WTC11 (cell line): ENCODE measurements at regions not wholly inside any gene's neighbourhood (a gene's known extent, or its start where the extent isn't known, plus 50 kb on each side); places are given as distances from the start of the nearest gene placed in this dataset.

ENCODE experiments used
- ATAC-seq: fragments of 200-7000 bp; cut with Tn5 transposase; 2 replicates; pipeline ENCODE4 v1.10.0; 2021; ENCODE audit warnings: mild to moderate bottlenecking, moderate library complexity
- CTCF ChIA-PET: fragments of 300-600 bp; sonication (Branson Sonifier 250); formaldehyde crosslinking; loops from one replicate; lab custom pipeline; 2021; ENCODE audit warnings: antibody characterized with exemption; lab: Charles Lee
- POLR2A ChIA-PET: fragments of 350-600 bp; sonication (Branson Sonifier 250); formaldehyde crosslinking; loops from one replicate; lab custom pipeline; 2021; ENCODE audit warnings: antibody characterized with exemption; lab: Charles Lee
- DNase-seq: peaks from one replicate; pipeline ENCODE4 v3.0.0; 2021; ENCODE audit warnings: low spot score
- H3K27ac Mint-ChIP-seq: 2 replicates; pipeline ENCODE4 v1.8.0; 2021; ENCODE audit warnings: mixed read lengths
- H3K27me3 Mint-ChIP-seq: 2 replicates; pipeline ENCODE4 v1.8.0; 2021; ENCODE audit warnings: low read depth, mild to moderate bottlenecking, moderate library complexity, mixed read lengths
- H3K36me3 Mint-ChIP-seq: 2 replicates; pipeline ENCODE4 v1.8.0; 2021; ENCODE audit warnings: mixed read lengths
- H3K4me1 Mint-ChIP-seq: 2 replicates; pipeline ENCODE4 v1.8.0; 2022; ENCODE audit warnings: mixed read lengths
- H3K4me3 Mint-ChIP-seq: 2 replicates; pipeline ENCODE4 v1.8.0; 2021; ENCODE audit warnings: mild to moderate bottlenecking, moderate library complexity, mixed read lengths
- H3K9me3 Mint-ChIP-seq: 2 replicates; pipeline ENCODE4 v1.8.0; 2021; ENCODE audit warnings: mixed read lengths
- ATF1 ChIP-seq: sonication (generic); formaldehyde crosslinking; IDR thresholded peaks from 2 replicates; pipeline ENCODE4 v1.8.1; 2023; ENCODE audit warnings: mild to moderate bottlenecking, moderate library complexity, missing genetic modification reagents
- ELF4 ChIP-seq: sonication (generic); formaldehyde crosslinking; IDR thresholded peaks from 2 replicates; pipeline ENCODE4 v1.8.1; 2022; ENCODE audit warnings: low read depth, mild to moderate bottlenecking, moderate library complexity, missing genetic modification reagents
- ETV6 ChIP-seq: sonication (generic); formaldehyde crosslinking; IDR thresholded peaks from 2 replicates; pipeline ENCODE4 v1.8.1; 2022; ENCODE audit warnings: mild to moderate bottlenecking, missing genetic modification reagents
- GRHL2 ChIP-seq: fragments of 250-450 bp; sonication (Bioruptor Pico); IDR thresholded peaks from 2 replicates; pipeline ENCODE4 v1.8.0; 2022; ENCODE audit warnings: mild to moderate bottlenecking, moderate library complexity; ENCODE audit not compliant: insufficient replicate concordance, severe bottlenecking
- JUN ChIP-seq: sonication (generic); formaldehyde crosslinking; IDR thresholded peaks from 2 replicates; pipeline ENCODE4 v1.8.0; 2023; ENCODE audit warnings: mild to moderate bottlenecking, missing genetic modification reagents
- MYBL2 ChIP-seq: sonication (generic); formaldehyde crosslinking; IDR thresholded peaks from 2 replicates; pipeline ENCODE4 v1.8.1; 2023; ENCODE audit warnings: mild to moderate bottlenecking, moderate library complexity, missing genetic modification reagents
- NFYB ChIP-seq: sonication (generic); formaldehyde crosslinking; conservative IDR thresholded peaks from 2 replicates; pipeline ENCODE4 v1.8.0; 2022; ENCODE audit warnings: low read depth, missing genetic modification reagents
- NR1H2 ChIP-seq: sonication (generic); formaldehyde crosslinking; IDR thresholded peaks from 2 replicates; pipeline ENCODE4 v1.9.0; 2021; ENCODE audit warnings: mild to moderate bottlenecking, moderate library complexity, missing genetic modification reagents
- NR2C2 ChIP-seq: sonication (generic); formaldehyde crosslinking; IDR thresholded peaks from 2 replicates; pipeline ENCODE4 v1.8.0; 2022; ENCODE audit warnings: mild to moderate bottlenecking, missing genetic modification reagents
- SMAD3 ChIP-seq: sonication (generic); formaldehyde crosslinking; IDR thresholded peaks from 2 replicates; pipeline ENCODE4 v1.8.0; 2022; ENCODE audit warnings: missing genetic modification reagents, mild to moderate bottlenecking, borderline replicate concordance
- SOX15 ChIP-seq: fragments of 250-450 bp; sonication (Bioruptor Pico); IDR thresholded peaks from 2 replicates; pipeline ENCODE4 v1.9.0; 2021; ENCODE audit warnings: mild to moderate bottlenecking
- SP1 ChIP-seq: sonication (generic); formaldehyde crosslinking; conservative IDR thresholded peaks from 2 replicates; pipeline ENCODE4 v1.8.1; 2022; ENCODE audit warnings: missing genetic modification reagents
- ZBTB21 ChIP-seq: sonication (generic); formaldehyde crosslinking; IDR thresholded peaks from 2 replicates; pipeline ENCODE4 v1.8.1; 2023; ENCODE audit warnings: mild to moderate bottlenecking, missing genetic modification reagents, borderline replicate concordance
- ZNF219 ChIP-seq: sonication (generic); formaldehyde crosslinking; IDR thresholded peaks from 2 replicates; pipeline ENCODE4 v1.8.0; 2023; ENCODE audit warnings: missing genetic modification reagents, mild to moderate bottlenecking, borderline replicate concordance
- ZNF232 ChIP-seq: sonication (generic); formaldehyde crosslinking; IDR thresholded peaks from 2 replicates; pipeline ENCODE4 v1.8.0; 2022; ENCODE audit warnings: mild to moderate bottlenecking, missing genetic modification reagents
- ZNF263 ChIP-seq: sonication (generic); formaldehyde crosslinking; IDR thresholded peaks from 2 replicates; pipeline ENCODE4 v1.8.1; 2022; ENCODE audit warnings: low read depth, mild to moderate bottlenecking, moderate library complexity, missing genetic modification reagents
- ZNF396 ChIP-seq: fragments of 250-450 bp; sonication (Bioruptor Pico); IDR thresholded peaks from 2 replicates; pipeline ENCODE4 v1.8.0; 2021; ENCODE audit warnings: mild to moderate bottlenecking, moderate library complexity, borderline replicate concordance
- ZNF425 ChIP-seq: fragments of 250-450 bp; sonication (Bioruptor Pico); conservative IDR thresholded peaks from 2 replicates; pipeline ENCODE4 v1.9.0; 2021; ENCODE audit warnings: mild to moderate bottlenecking
- TF ChIP-seq, protein P1 (sequence below): sonication (generic); formaldehyde crosslinking; IDR thresholded peaks from 2 replicates; pipeline ENCODE4 v1.8.1; 2022; ENCODE audit warnings: low read depth, mild to moderate bottlenecking, moderate library complexity, missing genetic modification reagents, borderline replicate concordance
- TF ChIP-seq, protein P2 (sequence below): sonication (generic); formaldehyde crosslinking; IDR thresholded peaks from 2 replicates; pipeline ENCODE4 v1.8.1; 2022; ENCODE audit warnings: missing genetic modification reagents, borderline replicate concordance
- TF ChIP-seq, protein P3 (sequence below): fragments of 200-600 bp; IDR thresholded peaks from 2 replicates; pipeline ENCODE4 v1.8.0; 2022; ENCODE audit warnings: antibody characterized with exemption
- TF ChIP-seq, protein P4 (sequence below): sonication (generic); formaldehyde crosslinking; IDR thresholded peaks from 2 replicates; pipeline ENCODE4 v1.8.1; 2022; ENCODE audit warnings: mild to moderate bottlenecking, moderate library complexity, missing genetic modification reagents

GRCh38 chr3:84224262-84224661, 734.5 kb upstream of the CADM2 start (continued):
- TF ChIP-seq, protein P1, sequence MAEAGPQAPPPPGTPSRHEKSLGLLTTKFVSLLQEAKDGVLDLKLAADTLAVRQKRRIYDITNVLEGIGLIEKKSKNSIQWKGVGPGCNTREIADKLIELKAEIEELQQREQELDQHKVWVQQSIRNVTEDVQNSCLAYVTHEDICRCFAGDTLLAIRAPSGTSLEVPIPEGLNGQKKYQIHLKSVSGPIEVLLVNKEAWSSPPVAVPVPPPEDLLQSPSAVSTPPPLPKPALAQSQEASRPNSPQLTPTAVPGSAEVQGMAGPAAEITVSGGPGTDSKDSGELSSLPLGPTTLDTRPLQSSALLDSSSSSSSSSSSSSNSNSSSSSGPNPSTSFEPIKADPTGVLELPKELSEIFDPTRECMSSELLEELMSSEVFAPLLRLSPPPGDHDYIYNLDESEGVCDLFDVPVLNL, result no peak
- TF ChIP-seq ELF4 (CRISPR knock-in tag), result no peak
- TF ChIP-seq ATF1 (CRISPR knock-in tag), result no peak
- TF ChIP-seq NFYB, result no peak
- no peak for TF ChIP-seq GRHL2 (CRISPR knock-in tag)
- no peak for TF ChIP-seq ZBTB21
- TF ChIP-seq JUN, result no peak
- no peak for TF ChIP-seq ZNF219 (CRISPR knock-in tag)
- TF ChIP-seq ZNF263 (CRISPR knock-in tag), result no peak
- TF ChIP-seq, protein P2, sequence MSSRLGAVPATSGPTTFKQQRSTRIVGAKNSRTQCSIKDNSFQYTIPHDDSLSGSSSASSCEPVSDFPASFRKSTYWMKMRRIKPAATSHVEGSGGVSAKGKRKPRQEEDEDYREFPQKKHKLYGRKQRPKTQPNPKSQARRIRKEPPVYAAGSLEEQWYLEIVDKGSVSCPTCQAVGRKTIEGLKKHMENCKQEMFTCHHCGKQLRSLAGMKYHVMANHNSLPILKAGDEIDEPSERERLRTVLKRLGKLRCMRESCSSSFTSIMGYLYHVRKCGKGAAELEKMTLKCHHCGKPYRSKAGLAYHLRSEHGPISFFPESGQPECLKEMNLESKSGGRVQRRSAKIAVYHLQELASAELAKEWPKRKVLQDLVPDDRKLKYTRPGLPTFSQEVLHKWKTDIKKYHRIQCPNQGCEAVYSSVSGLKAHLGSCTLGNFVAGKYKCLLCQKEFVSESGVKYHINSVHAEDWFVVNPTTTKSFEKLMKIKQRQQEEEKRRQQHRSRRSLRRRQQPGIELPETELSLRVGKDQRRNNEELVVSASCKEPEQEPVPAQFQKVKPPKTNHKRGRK (CRISPR knock-in tag), result no peak

- no peaks in the 10 kb centered on the region; the same call in 1 of the 2 replicates for H3K27me3 Mint-ChIP-seq
- no peak overlapping the region for H3K27ac Mint-ChIP-seq
- peaks cover 32% of the 10 kb centered on the region for H3K9me3 Mint-ChIP-seq
- TF ChIP-seq ZNF232 (CRISPR knock-in tag) (no peak), NR2C2 (CRISPR knock-in tag) (no peak), SMAD3 (no peak), ZNF425 (CRISPR knock-in tag) (no peak), MYBL2 (no peak), SP1 (CRISPR knock-in tag) (no peak)
- TF ChIP-seq, protein P3, sequence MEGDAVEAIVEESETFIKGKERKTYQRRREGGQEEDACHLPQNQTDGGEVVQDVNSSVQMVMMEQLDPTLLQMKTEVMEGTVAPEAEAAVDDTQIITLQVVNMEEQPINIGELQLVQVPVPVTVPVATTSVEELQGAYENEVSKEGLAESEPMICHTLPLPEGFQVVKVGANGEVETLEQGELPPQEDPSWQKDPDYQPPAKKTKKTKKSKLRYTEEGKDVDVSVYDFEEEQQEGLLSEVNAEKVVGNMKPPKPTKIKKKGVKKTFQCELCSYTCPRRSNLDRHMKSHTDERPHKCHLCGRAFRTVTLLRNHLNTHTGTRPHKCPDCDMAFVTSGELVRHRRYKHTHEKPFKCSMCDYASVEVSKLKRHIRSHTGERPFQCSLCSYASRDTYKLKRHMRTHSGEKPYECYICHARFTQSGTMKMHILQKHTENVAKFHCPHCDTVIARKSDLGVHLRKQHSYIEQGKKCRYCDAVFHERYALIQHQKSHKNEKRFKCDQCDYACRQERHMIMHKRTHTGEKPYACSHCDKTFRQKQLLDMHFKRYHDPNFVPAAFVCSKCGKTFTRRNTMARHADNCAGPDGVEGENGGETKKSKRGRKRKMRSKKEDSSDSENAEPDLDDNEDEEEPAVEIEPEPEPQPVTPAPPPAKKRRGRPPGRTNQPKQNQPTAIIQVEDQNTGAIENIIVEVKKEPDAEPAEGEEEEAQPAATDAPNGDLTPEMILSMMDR, result no peak
- no peaks in the 10 kb centered on the region for H3K4me1 Mint-ChIP-seq
- H3K36me3 Mint-ChIP-seq, result peaks cover 4% of the 10 kb centered on the region; the same call in 1 of the 2 replicates
- POLR2A ChIA-PET, result no interaction called here
- CTCF ChIA-PET, result no interaction called here
- DNase-seq, result no peak
- no peak for ATAC-seq
- H3K4me3 Mint-ChIP-seq, result no peak overlapping the region
These were observed 722.5 kb upstream of the CADM2 start for GRCh38 chr3:84236261-84236660.

- H3K4me1 Mint-ChIP-seq, result no peaks in the 10 kb centered on the region
- peaks cover 28% of the 10 kb centered on the region for H3K9me3 Mint-ChIP-seq
- no peak overlapping the region for H3K27ac Mint-ChIP-seq
- ChIA-PET POLR2A (no interaction called here), CTCF (no interaction called here)
- DNase-seq (no peak), ATAC-seq (no peak)
- no peak overlapping the region for H3K4me3 Mint-ChIP-seq
- no peaks in the 10 kb centered on the region for H3K36me3 Mint-ChIP-seq
- H3K27me3 Mint-ChIP-seq, result no peaks in the 10 kb centered on the region
- TF ChIP-seq ZNF263 (CRISPR knock-in tag) (no peak), ZNF425 (CRISPR knock-in tag) (no peak), ZNF232 (CRISPR knock-in tag) (no peak), ZNF396 (CRISPR knock-in tag) (no peak), SOX15 (CRISPR knock-in tag) (no peak), NR1H2 (CRISPR knock-in tag) (no peak), ETV6 (no peak)
- TF ChIP-seq, protein P4, sequence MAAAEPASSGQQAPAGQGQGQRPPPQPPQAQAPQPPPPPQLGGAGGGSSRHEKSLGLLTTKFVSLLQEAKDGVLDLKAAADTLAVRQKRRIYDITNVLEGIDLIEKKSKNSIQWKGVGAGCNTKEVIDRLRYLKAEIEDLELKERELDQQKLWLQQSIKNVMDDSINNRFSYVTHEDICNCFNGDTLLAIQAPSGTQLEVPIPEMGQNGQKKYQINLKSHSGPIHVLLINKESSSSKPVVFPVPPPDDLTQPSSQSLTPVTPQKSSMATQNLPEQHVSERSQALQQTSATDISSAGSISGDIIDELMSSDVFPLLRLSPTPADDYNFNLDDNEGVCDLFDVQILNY, result no peak
These were observed 713.0 kb upstream of the CADM2 start for GRCh38 chr3:84245789-84246188.
